GM19035 (cell line): ENCODE measurements at regions not wholly inside any gene's neighbourhood (a gene's known extent, or its start where the extent isn't known, plus 50 kb on each side); places are given as distances from the start of the nearest gene placed in this dataset.
"Not testable (repeated sequence)": the region's sequence is repeated elsewhere in the genome, so short reads cannot be mapped to it uniquely, and the experiment has no call there.

ENCODE experiments used
- ATAC-seq: cut with Tn5 transposase; IDR thresholded peaks from one replicate; pipeline ENCODE4 v1.9.1; 2021; ENCODE audit not compliant: unreplicated experiment

DNA sequence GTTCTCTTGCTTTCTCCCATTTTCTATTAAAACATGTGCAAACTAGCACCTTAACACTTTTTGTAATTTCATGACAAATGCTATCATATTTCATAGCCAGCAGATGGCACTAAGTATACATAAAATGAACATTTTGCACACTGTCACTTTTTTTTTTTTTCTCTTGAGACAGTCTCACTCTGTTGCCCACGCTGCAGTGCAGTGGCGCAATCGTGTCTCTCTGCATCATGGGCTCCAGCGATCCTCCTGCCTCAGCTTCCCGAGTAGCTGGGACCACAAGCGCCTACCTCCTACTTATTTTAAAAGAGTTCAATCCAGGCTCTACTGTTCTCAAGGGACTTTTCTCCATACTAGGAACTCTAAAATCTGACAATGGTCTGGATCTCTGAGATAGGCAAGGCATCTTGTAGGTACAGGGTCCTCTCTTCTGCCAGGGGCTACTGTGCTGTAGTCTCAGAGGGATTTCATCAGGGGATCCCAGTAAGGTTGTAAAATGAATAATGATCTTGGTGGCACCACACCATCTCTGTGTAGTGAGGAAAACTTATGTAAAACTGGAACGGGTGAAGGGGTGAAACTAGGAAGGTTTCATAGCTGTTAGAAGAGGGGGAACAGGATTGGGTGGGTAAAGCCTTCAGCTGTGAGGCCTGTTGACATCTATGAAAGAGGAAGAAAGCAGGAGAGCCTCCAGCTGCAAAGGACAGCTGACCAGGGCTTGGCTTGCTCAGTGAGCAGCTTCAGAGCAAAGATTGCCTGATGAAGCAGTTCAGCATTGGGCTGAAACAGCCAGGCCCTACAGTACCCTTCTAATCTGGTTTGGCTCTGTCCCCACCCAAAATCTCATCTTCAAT, 196.9 kb downstream of the AVL9 start:
- ATAC-seq: peak; percentile 85

DNA sequence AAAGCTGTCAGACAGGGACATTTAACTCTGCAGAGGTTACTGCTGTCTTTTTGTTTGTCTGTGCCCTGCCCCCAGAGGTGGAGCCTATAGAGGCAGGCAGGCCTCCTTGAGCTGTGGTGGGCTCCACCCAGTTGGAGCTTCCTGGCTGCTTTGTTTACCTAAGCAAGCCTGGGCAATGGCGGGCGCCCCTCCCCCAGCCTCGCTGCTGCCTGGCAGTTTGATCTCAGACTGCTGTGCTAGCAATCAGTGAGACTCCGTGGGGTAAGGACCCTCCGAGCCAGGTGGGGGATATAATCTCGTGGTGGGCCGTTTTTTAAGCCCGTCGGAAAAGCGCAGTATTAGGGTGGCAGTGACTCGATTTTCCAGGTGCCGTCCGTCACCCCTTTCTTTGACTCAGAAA, 192.8 kb downstream of the AVL9 start:
- not testable (repeated sequence) for ATAC-seq

DNA sequence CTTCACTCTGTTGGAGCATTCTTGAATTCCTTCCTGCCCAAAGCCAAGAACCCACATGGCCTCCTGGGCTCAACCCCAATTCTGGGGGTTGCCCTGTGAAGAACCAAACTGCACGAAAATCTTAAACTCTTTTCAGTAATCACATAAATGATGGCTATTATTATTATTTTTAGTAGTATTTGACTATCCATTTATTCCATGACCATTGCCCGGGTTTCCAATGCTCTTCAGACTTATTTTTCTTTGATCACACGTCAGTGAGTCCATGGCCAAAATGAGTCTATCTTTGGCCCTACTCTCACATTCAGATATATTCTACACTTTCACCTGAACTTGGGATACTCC, 185.9 kb downstream of the AVL9 start:
- no peak for ATAC-seq

DNA sequence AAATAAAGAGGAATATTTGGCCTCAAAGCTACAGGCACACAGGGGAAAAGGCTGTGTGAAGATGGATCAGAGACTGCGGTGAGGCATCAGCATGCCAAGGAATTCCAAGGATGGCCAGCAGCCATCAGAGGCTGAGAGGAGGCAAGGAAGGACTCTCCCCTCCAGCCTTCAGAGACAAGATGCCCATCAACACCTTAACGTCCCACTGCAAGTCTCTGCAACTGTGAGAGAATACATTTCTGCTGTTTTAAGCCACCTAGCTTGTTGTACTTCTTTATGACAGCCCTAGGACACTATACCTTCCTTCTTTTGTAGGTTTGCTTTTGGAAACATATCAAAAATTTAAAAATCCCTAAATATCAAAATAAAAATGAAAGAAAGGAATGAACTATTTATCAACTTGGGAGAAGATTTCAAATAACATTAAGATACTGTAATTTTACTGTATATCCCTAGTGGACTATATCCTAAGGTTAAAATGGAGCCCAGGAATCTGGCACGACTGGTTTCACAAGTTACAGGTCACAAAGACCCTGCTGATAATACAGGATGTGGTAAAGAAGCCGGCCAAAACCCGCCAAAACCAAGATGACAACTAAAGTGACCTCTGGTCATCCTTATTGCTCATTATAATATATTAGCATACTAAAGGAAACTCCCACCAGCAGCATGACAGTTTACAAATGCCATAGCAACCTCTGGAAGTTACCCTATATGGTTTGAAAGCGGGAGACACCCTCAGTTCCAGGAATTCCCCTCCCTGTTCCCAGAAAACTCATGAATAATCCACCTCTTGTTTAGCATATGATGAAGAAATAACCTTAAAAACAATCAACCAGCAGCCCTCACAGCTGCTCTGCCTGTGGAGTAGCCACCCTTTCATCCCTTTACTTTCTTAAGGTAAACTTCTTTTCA, 185.2 kb downstream of the AVL9 start:
- ATAC-seq: no peak

DNA sequence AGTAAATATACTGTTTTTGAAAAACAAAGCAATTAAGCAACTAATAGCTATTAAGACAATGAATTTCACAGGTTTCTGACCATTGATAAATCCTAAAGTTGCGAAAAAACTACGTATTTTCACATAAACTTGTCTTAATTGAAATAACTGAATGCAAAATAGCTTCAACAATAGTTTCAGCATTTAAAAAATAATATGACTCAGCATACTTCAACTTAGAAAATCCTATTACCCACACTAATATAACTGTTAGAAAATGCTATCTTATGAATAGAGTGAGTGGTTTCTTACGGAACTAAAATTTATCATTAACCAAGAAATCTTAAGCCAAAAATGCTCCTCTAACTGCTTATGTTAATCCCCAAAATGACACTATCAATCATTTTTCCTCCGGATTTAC, 183.9 kb downstream of the AVL9 start:
- ATAC-seq: no peak

DNA sequence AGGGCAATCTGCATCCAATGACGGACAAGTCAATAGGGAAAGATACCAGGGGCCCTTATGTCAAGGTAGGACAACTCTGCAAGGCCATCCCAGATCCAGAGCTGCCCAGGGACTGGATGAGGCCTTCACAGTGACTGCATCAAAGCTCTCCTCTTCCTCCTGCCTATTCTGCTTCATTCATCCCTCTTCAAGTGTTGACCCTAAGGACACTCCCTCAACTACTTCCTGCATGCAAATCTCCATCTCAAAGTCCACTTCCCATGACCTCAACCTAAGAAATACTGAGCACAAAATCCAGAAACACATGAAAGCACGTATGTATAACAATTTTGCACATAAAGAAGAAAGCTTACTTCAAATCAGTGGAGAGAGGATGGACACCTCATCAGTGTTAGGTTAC, 182.3 kb downstream of the AVL9 start:
- ATAC-seq: no peak

DNA sequence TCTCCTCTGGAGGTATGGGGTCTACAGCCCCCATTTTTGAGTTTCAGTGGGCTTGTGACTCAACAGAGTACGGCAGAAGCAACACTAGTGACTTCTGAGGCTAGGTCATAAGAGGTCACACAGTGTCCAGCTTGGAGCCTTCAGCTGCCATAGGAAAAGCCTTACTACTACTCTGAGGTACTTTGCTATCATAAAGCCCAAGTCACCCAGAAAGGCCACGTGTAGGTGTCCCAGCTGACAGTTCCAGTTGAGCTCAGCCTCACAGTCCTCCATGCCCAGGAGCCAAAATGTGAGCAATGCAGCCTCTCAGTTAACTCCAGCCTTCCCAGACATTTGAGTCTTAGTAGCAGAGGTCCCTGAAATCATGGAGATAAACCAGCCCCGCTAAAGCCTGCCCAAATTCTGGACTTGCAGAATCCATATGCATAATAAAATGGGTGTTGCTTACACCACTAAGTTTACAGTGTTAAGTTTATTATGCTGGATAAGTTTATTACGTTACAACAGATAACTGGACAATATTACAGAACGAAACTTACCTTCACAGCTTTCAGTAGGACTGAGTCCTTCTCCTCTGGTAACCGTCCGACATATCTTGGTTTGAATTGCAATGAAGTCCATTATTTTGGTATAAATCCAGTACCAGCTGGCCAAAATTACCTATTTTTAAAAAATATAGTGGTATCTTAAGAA, 181.1 kb downstream of the AVL9 start:
- ATAC-seq: no peak

DNA sequence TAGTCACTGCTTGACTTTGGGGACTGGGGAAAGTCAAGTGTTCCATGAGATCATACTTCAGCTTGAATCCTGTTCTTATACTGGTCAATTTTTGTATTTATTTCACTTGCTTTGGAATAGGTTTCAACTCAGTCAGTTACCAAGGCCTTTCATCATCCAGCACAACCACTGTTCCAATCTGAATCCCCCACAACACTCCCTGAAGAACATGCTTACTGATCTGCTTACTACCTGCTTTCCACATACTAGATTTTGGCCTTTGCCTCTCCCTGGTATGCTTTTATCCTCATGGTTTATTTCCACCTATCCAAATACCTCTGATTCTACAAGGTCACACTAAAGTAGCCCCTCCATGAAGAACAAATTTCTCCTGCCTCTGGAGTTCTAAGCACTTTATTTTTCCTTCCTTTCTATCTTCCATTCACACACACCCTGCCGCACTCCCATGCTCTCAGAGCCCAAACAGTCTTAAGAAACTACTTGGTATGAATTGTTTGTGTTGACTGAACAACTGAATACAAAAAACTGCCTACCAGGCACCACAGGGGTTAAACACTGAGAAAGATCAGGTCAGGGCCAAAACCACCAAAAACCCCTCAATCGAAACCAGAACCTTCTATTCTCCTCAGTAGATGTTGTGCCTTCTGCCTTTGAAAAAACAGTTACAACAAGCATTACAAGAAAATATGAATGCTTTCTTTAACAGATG, 178.1 kb downstream of the AVL9 start:
- ATAC-seq: no peak

DNA sequence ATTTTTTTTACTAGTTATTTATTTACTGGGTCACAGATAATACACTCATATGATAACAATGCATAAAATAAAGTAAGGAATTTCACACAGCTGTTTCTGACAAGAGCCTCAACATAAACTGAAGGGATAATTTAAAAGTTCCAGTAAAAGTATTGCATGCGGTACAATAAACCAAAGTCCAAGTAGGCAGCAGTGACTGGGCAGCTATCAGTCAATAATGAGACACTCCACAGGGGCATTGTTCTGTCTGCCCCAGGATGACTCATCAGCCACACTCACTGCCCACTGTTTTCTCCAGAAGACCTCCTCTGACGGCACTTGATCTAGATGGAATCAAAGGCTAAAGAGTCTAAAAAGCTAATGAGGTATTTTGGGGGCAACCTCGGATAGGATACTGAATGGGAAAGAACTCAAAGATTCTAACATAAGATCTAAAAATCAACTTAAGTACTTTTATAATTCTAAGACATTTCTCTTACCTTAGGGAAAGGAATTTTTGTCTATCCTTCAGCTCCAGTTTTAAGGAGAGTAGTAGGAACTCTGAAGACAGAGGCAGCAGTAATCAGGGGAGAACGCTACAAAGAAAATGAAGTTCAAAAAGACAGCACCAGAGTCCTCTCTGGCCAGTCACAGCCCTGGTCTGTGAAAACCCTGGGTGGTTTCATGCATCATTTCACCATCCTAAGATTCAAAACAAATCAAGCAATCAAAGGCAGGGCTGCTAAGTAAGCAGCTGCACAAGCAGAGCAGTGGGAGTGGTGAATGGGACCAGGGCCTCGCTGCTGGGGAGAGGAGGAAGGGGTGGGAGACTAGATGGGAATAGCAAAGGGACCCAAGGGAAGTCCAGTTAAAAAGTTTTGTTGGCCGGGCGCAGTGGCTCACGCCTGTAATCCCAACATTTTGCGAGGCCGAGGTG, 175.1 kb downstream of the AVL9 start:
- ATAC-seq: no peak

DNA sequence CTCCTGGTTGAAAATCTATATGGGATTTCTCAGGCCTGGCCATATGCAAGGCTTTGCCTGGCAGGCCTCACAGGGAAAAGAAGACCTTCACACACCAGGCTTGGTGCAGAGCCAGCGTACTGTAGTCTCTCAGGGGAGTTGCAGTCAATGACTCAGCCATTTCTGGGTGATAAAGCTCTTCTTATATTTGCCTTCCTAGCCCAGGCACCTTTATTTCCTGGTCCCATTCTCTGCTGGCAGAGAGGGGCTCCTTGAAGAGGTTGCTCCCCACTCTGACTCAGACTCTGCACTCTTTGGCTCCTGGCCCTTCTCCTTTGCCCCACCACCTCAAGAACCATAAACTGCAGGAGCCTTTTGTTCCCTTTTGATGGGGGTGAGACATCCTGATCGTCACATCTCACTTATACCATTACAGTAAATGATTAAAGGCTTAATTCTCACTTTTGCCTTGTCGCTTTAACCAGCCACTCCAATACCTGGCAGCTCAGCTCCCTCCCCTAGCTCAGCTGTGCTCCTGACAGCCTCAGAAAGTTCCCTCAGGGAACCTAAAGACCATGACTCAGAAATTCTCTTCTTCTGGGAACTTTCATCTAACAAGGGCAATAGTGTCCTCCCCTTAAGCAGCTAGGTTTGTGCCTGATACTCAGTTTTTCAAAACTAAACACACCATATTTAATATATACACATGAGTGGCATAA, 174.0 kb downstream of the AVL9 start:
- ATAC-seq: not testable (repeated sequence)

DNA sequence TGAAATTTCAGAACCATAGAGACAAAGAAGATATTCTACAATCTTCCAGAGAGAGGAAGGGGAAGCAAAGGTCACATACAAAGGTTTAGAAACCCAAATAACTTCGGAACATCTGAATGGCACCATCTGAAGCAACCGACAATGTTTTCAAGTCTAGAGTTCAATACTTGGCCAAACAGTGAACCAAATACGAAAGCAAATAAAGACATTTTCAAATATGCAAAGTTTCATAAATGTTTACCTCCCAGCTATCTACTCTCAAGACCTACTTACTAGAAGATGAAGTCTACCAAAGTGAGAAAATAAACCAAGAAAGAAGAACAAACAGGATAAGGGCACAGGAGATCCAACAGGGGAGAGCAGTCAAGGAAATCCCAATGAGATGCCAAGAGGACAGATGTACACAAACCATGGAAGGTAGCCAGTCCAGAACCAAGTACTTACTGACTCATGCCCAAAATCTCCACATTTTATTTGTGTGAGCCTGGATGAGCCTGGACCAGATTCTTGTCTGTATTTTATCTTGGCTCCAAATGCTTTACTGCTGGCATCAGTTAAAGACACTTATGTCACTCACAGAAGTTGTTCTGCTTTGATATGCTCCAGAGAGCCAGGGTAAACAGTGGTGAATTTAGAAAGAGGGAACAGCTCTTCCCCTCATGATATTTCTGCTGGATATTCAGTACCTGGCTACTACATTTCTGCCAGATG, 173.3 kb downstream of the AVL9 start:
- not testable (repeated sequence) for ATAC-seq

DNA sequence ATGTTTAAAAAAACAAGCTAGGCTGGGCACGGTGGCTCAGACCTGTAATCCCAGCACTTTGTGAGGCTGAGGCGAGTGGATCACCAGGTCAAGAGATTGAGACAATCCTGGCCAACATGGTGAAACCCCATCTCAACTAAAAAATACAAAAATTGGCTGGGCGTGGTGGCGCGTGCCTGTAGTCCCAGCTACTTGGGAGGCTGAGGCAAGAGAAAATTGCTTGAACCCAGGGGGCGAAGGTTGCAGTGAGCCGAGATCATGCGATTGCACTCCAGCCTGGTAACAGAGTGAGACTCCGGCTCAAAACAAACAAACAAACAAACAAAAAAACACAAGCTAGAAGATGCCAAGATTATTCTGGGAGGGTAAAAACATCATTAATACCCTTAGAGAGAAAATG, 172.3 kb downstream of the AVL9 start:
- ATAC-seq: not testable (repeated sequence)

DNA sequence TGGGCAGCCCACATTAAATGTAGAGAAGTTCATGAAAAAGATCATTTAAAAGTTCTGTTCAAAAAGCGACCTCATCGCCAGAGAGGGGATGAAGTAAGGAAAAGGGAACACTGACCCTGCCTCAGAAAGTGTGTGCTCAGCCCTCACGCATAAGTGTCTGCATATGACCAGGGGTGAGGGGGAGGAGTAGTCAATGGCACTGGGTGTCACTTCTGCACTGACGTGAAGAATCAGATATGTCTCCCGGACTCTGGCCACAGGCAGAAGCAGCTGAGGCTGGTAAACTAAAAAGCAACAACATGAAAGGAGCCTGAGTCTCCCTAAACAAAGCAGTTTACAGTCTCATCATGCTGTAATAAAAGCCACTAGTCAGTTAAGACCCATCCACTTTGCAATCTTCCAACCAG, 168.5 kb downstream of the AVL9 start:
- ATAC-seq: not testable (repeated sequence)

DNA sequence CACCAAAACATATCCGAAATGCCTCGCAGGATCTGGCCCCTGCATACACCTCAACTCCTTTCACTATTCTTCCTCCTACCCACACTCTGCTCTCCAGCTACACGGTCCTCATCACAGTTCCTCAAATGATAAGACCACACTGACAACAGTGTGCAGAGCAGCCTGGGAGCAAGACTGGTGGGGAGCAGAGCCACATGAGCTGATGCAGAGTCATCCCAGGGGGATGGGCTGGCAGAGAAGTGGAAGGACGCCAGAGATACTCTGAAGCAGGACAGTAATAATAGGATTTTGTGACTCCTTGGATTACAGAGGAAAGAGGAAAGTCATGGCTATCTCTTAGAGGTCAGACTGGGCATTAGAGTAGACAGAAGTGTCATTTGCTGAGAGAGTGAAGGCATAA, 167.2 kb downstream of the AVL9 start:
- ATAC-seq: not testable (repeated sequence)

DNA sequence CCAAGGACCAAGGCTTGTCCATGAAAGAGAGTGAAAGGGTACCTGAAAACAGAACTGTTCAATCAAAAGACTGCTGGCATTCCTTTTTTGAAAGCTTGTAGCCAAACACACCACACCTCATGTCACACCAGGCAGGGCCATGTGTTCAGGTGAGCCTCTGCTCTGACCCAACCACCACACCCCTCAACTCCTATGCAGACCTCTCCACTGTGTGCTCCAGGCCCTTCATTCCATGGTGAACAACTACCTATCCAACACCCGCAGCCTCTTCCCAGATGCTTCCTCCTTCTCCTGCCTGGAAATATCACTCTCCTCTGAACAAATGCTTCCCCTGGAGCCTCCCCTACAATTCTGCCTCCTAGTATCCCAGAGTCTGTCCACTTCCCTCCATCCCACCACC, 166.6 kb downstream of the AVL9 start:
- no peak for ATAC-seq

DNA sequence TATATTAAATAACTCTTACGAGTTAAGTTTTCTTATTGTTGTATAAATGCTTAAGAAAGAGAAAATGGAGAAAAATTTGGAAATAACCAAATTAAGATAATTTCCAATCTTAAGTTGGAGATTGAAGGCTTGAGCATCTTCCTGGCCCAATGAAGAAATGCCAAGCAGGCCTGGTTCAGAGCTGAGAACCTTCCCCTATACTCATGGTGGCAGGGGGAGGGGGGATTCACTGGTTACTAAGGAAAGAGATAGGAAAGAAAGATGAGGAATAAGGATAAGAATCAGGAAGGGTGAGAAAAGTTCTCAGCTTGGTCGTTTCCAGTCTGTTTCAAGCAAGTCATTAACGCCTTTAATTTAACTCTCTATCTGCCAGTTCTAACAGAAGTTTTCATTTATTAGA, 166.2 kb downstream of the AVL9 start:
- no peak for ATAC-seq

DNA sequence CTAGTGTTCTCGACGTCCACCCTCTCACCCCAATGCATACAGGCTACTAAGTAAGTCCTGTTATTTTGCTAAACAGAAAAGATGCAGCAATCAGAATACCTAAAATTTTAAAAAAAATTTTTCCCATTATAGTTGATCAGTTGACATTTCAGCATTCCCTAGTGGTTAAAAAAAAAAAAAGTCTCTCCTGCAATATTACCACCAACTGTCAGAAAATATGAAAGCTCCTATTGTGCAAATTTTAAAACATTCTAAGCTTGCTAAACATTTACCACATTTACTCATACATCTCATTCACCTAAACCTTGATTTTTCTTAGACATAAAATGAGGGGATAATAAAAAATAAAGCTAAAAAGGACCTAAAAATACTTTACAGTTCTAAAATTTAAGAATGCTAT, 165.6 kb downstream of the AVL9 start:
- ATAC-seq: no peak

DNA sequence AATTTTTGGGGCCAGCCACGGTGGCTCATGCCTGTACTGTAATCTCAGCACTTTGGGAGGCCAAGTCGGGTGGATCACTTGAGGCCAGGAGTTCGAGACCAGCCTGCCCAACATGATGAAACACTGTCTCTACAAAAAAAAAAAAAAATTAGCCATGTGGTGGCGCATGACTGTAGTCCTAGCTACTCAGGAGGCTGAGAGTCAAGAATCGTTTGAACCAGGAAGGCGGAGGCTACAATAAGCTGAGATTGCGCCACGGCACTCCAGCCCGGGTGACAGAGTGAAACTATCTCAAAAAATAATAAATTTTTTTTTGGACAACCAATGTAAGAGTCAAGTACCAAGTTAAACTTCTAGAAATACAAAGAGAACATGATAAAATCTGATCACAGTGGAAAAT, 164.6 kb downstream of the AVL9 start:
- ATAC-seq: no peak

DNA sequence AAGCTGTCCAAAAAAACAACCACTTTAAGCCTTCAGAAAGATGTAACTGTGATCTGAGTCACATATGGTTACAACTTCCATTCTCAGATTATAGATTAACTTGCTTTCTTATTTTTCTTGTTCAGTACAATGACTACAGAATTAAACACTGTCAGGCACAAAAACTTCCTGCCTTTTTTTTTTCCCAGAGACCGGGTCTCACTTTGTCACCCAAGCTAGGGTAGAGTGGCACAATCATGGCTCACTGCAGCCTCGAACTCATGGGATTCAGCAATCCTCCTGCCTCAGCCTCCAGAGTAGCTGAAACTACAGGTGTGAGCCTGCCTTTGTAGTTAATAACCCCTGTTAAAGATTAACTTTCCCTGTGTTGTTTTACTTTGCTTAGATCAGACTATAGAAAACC, 163.2 kb downstream of the AVL9 start:
- no peak for ATAC-seq
